GM19193 (cell line): ENCODE measurements at regions not wholly inside any gene's neighbourhood (a gene's known extent, or its start where the extent isn't known, plus 50 kb on each side); places are given as distances from the start of the nearest gene placed in this dataset.

Source experiments
- POLR2A ChIP-seq: IDR thresholded peaks from 4 replicates; pipeline ENCODE4 v1.6.1; 2011; ENCODE audit not compliant: insufficient read depth, insufficient read length; ENCODE audit errors: extremely low read depth

- no peak for TF ChIP-seq POLR2A
Observed at GRCh38 chr6:27775796-27776184, 136.4 kb downstream of the OR2B2 start.

GRCh38 chr6:27772261-27773001, 139.8 kb downstream of the OR2B2 start:
- no peak for TF ChIP-seq POLR2A

- TF ChIP-seq POLR2A: no peak
Observed at GRCh38 chr6:27771235-27771634, 141.0 kb downstream of the OR2B2 start.

GRCh38 chr6:27770724-27771123, 141.5 kb downstream of the OR2B2 start:
- TF ChIP-seq POLR2A: no peak

GRCh38 chr6:27768556-27768955, 143.6 kb downstream of the OR2B2 start:
- TF ChIP-seq POLR2A: no peak

- no peak for TF ChIP-seq POLR2A
Observed at GRCh38 chr6:27767851-27768250, 144.3 kb downstream of the OR2B2 start.

- TF ChIP-seq POLR2A: no peak
Observed at GRCh38 chr6:27766405-27766804, 145.8 kb downstream of the OR2B2 start.

- no peak for TF ChIP-seq POLR2A
Observed at GRCh38 chr6:27765028-27765590, 147.1 kb downstream of the OR2B2 start.

- TF ChIP-seq POLR2A: no peak
Observed at GRCh38 chr6:27761391-27761790, 150.8 kb downstream of the OR2B2 start.

GRCh38 chr6:27760464-27760863, 151.7 kb downstream of the OR2B2 start:
- no peak for TF ChIP-seq POLR2A

GRCh38 chr6:27759930-27760329, 152.3 kb downstream of the OR2B2 start:
- TF ChIP-seq POLR2A: no peak

- TF ChIP-seq POLR2A: no peak
Observed at GRCh38 chr6:27758491-27758890, 153.7 kb downstream of the OR2B2 start.

- TF ChIP-seq POLR2A: peak; percentile 65
Observed at GRCh38 chr6:27757307-27757706, 154.9 kb downstream of the OR2B2 start.

- TF ChIP-seq POLR2A: no peak
Observed at GRCh38 chr6:27755768-27756167, 156.4 kb downstream of the OR2B2 start.

GRCh38 chr6:27754408-27754782, 157.8 kb downstream of the OR2B2 start:
- no peak for TF ChIP-seq POLR2A

- peak; percentile 45 for TF ChIP-seq POLR2A
Observed at GRCh38 chr6:27753668-27754407, 158.4 kb downstream of the OR2B2 start.

GRCh38 chr6:27752038-27752885, 159.9 kb downstream of the OR2B2 start:
- TF ChIP-seq POLR2A: no peak
